A549 (cell line): ENCODE measurements at regions not wholly inside any gene's neighbourhood (a gene's known extent, or its start where the extent isn't known, plus 50 kb on each side); places are given as distances from the start of the nearest gene placed in this dataset.

Experiments used
- ATAC-seq, 2 experiments: fragments of 200-7000 bp in 1 of 2; fragments of >200 bp in 1 of 2; cut with Nextera tagmentation in 1 of 2; cut with Tn5 transposase in 1 of 2; 3 replicates each; pipeline versions ENCODE4 v1.8.0 to v1.9.1; 2018 to 2020; ENCODE audit warnings: mild to moderate bottlenecking in 1 of 2, moderate library complexity in 1 of 2
- CTCF ChIA-PET: fragments of 300-600 bp; sonication (Branson Sonifier 250); formaldehyde crosslinking; extraction: SDS; loops from one replicate; lab custom pipeline; 2021; ENCODE audit warnings: antibody characterized with exemption, inconsistent platforms; lab: Yijun Ruan, JAX
- POLR2A ChIA-PET: fragments of 350-600 bp; formaldehyde crosslinking; extraction: SDS; loops from one replicate; lab custom pipeline; 2021; ENCODE audit warnings: antibody characterized with exemption, inconsistent platforms; lab: Yijun Ruan, JAX
- DNase-seq, 2 experiments: peaks; one replicate each; pipeline versions ENCODE4 v3.0.0 to v3.0.0-alpha.2; 2011 to 2016; ENCODE audit warnings: low read depth in 1 of 2, low spot score in 1 of 2
- FAIRE-seq: peaks from 2 replicates; lab custom pipeline; 2011; peaks lifted over from hg19 to GRCh38; lab: Jason Lieb, UNC
- H3K27ac ChIP-seq, 2 experiments: fragments of >200 bp; sonication (Bioruptor Twin); formaldehyde crosslinking; 3 replicates each; pipeline ENCODE4 v1.5.1; 2016 to 2017
- H3K4me1 ChIP-seq: fragments of >200 bp; sonication (Bioruptor Twin); formaldehyde crosslinking; 3 replicates; pipeline ENCODE4 v1.6.1; 2016
- H3K4me2 ChIP-seq: fragments of >200 bp; sonication (Bioruptor Twin); formaldehyde crosslinking; 3 replicates; pipeline ENCODE4 v1.6.1; 2016
- H3K4me3 ChIP-seq: fragments of >200 bp; sonication (Bioruptor Twin); formaldehyde crosslinking; 3 replicates; pipeline ENCODE4 v1.5.1; 2016
- H3K9me3 ChIP-seq: fragments of >200 bp; sonication (Bioruptor Twin); formaldehyde crosslinking; 3 replicates; pipeline ENCODE4 v1.6.1; 2016
- ATOH8 ChIP-seq: fragments of 250-450 bp; sonication (Bioruptor Pico); IDR thresholded peaks from 2 replicates; pipeline ENCODE4 v1.5.0; 2020; ENCODE audit warnings: low read depth, mild to moderate bottlenecking, moderate library complexity
- BHLHE40 ChIP-seq: IDR thresholded peaks from 2 replicates; pipeline ENCODE4 v1.6.1; 2012; ENCODE audit warnings: low read depth, low read length, inconsistent platforms
- CBX8 ChIP-seq: fragments of 200-600 bp; sonication (generic); IDR thresholded peaks from 2 replicates; pipeline ENCODE4 v1.6.1; 2016
- CHD4 ChIP-seq: fragments of 200-600 bp; sonication (generic); IDR thresholded peaks from 2 replicates; pipeline ENCODE4 v1.6.1; 2016; ENCODE audit warnings: antibody characterized with exemption, mild to moderate bottlenecking, borderline replicate concordance
- E2F6 ChIP-seq: IDR thresholded peaks from 2 replicates; pipeline ENCODE4 v1.6.1; 2012; ENCODE audit warnings: low read depth, borderline replicate concordance
- EHMT2 ChIP-seq: fragments of 200-600 bp; sonication (generic); IDR thresholded peaks from 2 replicates; pipeline ENCODE4 v1.6.1; 2016; ENCODE audit warnings: antibody characterized with exemption, low read depth, mild to moderate bottlenecking, moderate library complexity
- ESRRA ChIP-seq: fragments of 150-350 bp; IDR thresholded peaks from 2 replicates; pipeline ENCODE4 v1.6.1; 2014; ENCODE audit warnings: mild to moderate bottlenecking, low read length, borderline replicate concordance
- FOSL2 ChIP-seq, 2 experiments: fragments of 450-650 bp in 1 of 2; fragments of >200 bp in 1 of 2; sonication (Bioruptor Twin) in 1 of 2; formaldehyde crosslinking; IDR thresholded peaks; 2 replicates each; pipeline versions ENCODE4 v1.5.0 to v1.6.1; 2016 to 2020; ENCODE audit warnings: mild to moderate bottlenecking in 1 of 2, moderate library complexity in 1 of 2
- FOXS1 ChIP-seq: fragments of 250-450 bp; sonication (Bioruptor Pico); IDR thresholded peaks from 2 replicates; pipeline ENCODE4 v1.5.0; 2020; ENCODE audit warnings: mild to moderate bottlenecking, moderate library complexity
- HEYL ChIP-seq: fragments of 250-450 bp; sonication (Bioruptor Pico); IDR thresholded peaks from 2 replicates; pipeline ENCODE4 v1.8.0; 2021; ENCODE audit warnings: mild to moderate bottlenecking, moderate library complexity
- HMGXB4 ChIP-seq: fragments of 250-450 bp; sonication (Bioruptor Pico); IDR thresholded peaks from 2 replicates; pipeline ENCODE4 v1.5.0; 2021; ENCODE audit warnings: mild to moderate bottlenecking, moderate library complexity, borderline replicate concordance
- HOXB5 ChIP-seq: fragments of 250-450 bp; sonication (Bioruptor Pico); IDR thresholded peaks from 2 replicates; pipeline ENCODE4 v1.5.0; 2020; ENCODE audit warnings: mild to moderate bottlenecking, moderate library complexity
- JUNB ChIP-seq: fragments of >200 bp; sonication (Bioruptor Twin); formaldehyde crosslinking; IDR thresholded peaks from 2 replicates; pipeline ENCODE4 v1.6.1; 2016
- MAZ ChIP-seq: fragments of 150-350 bp; IDR thresholded peaks from 2 replicates; pipeline ENCODE4 v1.6.1; 2014; ENCODE audit warnings: antibody characterized with exemption, low read depth, low read length, borderline replicate concordance
- NR3C1 ChIP-seq: fragments of >200 bp; sonication (Bioruptor Twin); formaldehyde crosslinking; IDR thresholded peaks from 3 replicates; pipeline ENCODE4 v1.6.1; 2017
- PHF8 ChIP-seq: fragments of 200-600 bp; sonication (generic); IDR thresholded peaks from 2 replicates; pipeline ENCODE4 v1.6.1; 2016; ENCODE audit warnings: low read depth, mild to moderate bottlenecking, antibody characterized with exemption, moderate library complexity, borderline replicate concordance
- RAD21 ChIP-seq, 2 experiments: fragments of >200 bp in 1 of 2; sonication (Bioruptor Twin) in 1 of 2; formaldehyde crosslinking in 1 of 2; IDR thresholded peaks in 1 of 2; conservative IDR thresholded peaks in 1 of 2; 2 replicates in 1 of 2; 3 replicates in 1 of 2; pipeline ENCODE4 v1.6.1; 2012 to 2018; ENCODE audit warnings: inconsistent platforms in 1 of 2
- RFX5 ChIP-seq: fragments of 450-650 bp; IDR thresholded peaks from 2 replicates; pipeline ENCODE4 v1.7.1; 2014; ENCODE audit warnings: antibody characterized with exemption, mild to moderate bottlenecking, moderate library complexity
- RNF2 ChIP-seq: fragments of 200-600 bp; sonication (generic); IDR thresholded peaks from 2 replicates; pipeline ENCODE4 v1.6.1; 2016; ENCODE audit warnings: low read depth, mild to moderate bottlenecking, antibody characterized with exemption, moderate library complexity, borderline replicate concordance
- TP53 ChIP-seq: fragments of 250-450 bp; sonication (Bioruptor Pico); IDR thresholded peaks from 2 replicates; pipeline ENCODE4 v1.5.0; 2021; ENCODE audit warnings: mild to moderate bottlenecking, moderate library complexity
- ZC3H11A ChIP-seq: fragments of 450-650 bp; IDR thresholded peaks from 2 replicates; pipeline ENCODE4 v1.6.1; 2014; ENCODE audit warnings: antibody characterized with exemption, mild to moderate bottlenecking
- ZFP36 ChIP-seq: fragments of 450-650 bp; IDR thresholded peaks from 2 replicates; pipeline ENCODE4 v1.6.1; 2014; ENCODE audit warnings: borderline replicate concordance; ENCODE audit not compliant: partially characterized antibody
- ZNF302 ChIP-seq: fragments of 250-450 bp; sonication (Bioruptor Pico); IDR thresholded peaks from 2 replicates; pipeline ENCODE4 v1.9.0; 2021; ENCODE audit warnings: inconsistent platforms, mild to moderate bottlenecking, moderate library complexity
- WGBS: methylation state at CpG from one replicate; pipeline ENCODE4 v1.1.6; 2017; ENCODE audit errors: missing lambda C conversion rate; 5-methylcytosine and 5-hydroxymethylcytosine counted together
- TF ChIP-seq, protein P1 (sequence below): fragments of 450-650 bp; IDR thresholded peaks from 2 replicates; pipeline ENCODE4 v1.6.1; 2014; ENCODE audit warnings: antibody characterized with exemption
- TF ChIP-seq, protein P2 (sequence below): fragments of 150-350 bp; IDR thresholded peaks from 2 replicates; pipeline ENCODE4 v1.6.1; 2014; ENCODE audit warnings: low read depth, mild to moderate bottlenecking, low read length
- TF ChIP-seq, protein P3 (sequence below): IDR thresholded peaks from 2 replicates; pipeline ENCODE4 v1.6.1; 2012
- TF ChIP-seq, protein P4 (sequence below): fragments of >200 bp; sonication (Bioruptor Twin); formaldehyde crosslinking; IDR thresholded peaks from 3 replicates; pipeline ENCODE4 v1.6.1; 2016

GRCh38 chr20:12072221-12072953 is 154.7 kb downstream of the BTBD3 start:
- no peak for DNase-seq
- H3K4me1 ChIP-seq, result no peaks in the 10 kb centered on the region
- H3K27ac ChIP-seq, result no peak overlapping the region
- H3K9me3 ChIP-seq, result no peaks in the 10 kb centered on the region
- no peak overlapping the region for H3K4me3 ChIP-seq
- FAIRE-seq, result no peak
- CTCF ChIA-PET, result no interaction called here
- no peak overlapping the region for H3K4me2 ChIP-seq
- TF ChIP-seq EHMT2, result no peak
- TF ChIP-seq RFX5, result no peak
- no peak for TF ChIP-seq HMGXB4 (CRISPR knock-in tag)
- TF ChIP-seq ZNF302, result no peak
- no peak for TF ChIP-seq ESRRA
- TF ChIP-seq BHLHE40, result no peak
- TF ChIP-seq, protein P1, sequence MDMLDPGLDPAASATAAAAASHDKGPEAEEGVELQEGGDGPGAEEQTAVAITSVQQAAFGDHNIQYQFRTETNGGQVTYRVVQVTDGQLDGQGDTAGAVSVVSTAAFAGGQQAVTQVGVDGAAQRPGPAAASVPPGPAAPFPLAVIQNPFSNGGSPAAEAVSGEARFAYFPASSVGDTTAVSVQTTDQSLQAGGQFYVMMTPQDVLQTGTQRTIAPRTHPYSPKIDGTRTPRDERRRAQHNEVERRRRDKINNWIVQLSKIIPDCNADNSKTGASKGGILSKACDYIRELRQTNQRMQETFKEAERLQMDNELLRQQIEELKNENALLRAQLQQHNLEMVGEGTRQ, result no peak
- TF ChIP-seq TP53 (CRISPR knock-in tag), result no peak
- TF ChIP-seq PHF8, result no peak
- no peak for TF ChIP-seq NR3C1
- no peak for TF ChIP-seq HEYL
- TF ChIP-seq E2F6, result no peak
- no peak for TF ChIP-seq FOXS1 (CRISPR knock-in tag)
- no peak for TF ChIP-seq HOXB5
- TF ChIP-seq RNF2, result no peak
- no peak for TF ChIP-seq RAD21 (conservative IDR thresholded peaks at IDR 0.05 in 1 of 2, IDR thresholded peaks at IDR 0.05 in 1 of 2)
- TF ChIP-seq JUNB, result no peak
- TF ChIP-seq, protein P2, sequence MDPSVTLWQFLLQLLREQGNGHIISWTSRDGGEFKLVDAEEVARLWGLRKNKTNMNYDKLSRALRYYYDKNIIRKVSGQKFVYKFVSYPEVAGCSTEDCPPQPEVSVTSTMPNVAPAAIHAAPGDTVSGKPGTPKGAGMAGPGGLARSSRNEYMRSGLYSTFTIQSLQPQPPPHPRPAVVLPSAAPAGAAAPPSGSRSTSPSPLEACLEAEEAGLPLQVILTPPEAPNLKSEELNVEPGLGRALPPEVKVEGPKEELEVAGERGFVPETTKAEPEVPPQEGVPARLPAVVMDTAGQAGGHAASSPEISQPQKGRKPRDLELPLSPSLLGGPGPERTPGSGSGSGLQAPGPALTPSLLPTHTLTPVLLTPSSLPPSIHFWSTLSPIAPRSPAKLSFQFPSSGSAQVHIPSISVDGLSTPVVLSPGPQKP, result no peak
- no peak for TF ChIP-seq FOSL2 (IDR thresholded peaks at IDR 0.05)
- TF ChIP-seq FOSL2 (CRISPR knock-in tag; IDR thresholded peaks at IDR 0.05), result no peak
- TF ChIP-seq, all 56 proteins: peak for 0
- POLR2A ChIA-PET, result no interaction called here
- no peak for ATAC-seq
- WGBS, result 2% methylated on average over 8 of the region's 8 CpGs

DNA sequence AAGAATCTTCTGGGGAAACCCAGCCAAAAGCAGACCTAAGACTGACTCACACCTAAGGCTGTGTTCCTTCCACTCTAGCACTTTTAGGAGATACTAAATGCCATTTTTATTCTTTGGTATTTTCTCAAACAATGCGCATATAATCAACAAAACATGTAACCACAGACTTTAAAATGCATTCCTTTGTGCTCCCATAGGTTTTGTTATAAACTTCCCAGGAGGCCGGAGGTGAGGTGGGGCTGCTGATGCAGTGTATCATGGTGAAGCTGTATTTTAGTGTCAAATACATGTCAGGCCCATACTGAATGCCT is 155.2 kb downstream of the BTBD3 start:
- 47% methylated on average over 2 of the region's 2 CpGs for WGBS
- no peak for FAIRE-seq
- Histone ChIP-seq H3K4me1 (no peaks in the 10 kb centered on the region), H3K4me2 (no peak overlapping the region), H3K4me3 (no peak overlapping the region), H3K27ac (no peak overlapping the region), H3K9me3 (no peaks in the 10 kb centered on the region)
- POLR2A ChIA-PET, result no interaction called here
- no peak for TF ChIP-seq PHF8
- no peak for TF ChIP-seq TP53 (CRISPR knock-in tag)
- TF ChIP-seq, protein P3, sequence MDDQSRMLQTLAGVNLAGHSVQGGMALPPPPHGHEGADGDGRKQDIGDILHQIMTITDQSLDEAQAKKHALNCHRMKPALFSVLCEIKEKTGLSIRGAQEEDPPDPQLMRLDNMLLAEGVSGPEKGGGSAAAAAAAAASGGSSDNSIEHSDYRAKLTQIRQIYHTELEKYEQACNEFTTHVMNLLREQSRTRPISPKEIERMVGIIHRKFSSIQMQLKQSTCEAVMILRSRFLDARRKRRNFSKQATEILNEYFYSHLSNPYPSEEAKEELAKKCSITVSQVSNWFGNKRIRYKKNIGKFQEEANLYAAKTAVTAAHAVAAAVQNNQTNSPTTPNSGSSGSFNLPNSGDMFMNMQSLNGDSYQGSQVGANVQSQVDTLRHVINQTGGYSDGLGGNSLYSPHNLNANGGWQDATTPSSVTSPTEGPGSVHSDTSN, result no peak
- no peak for TF ChIP-seq MAZ
- no peak for TF ChIP-seq CHD4
- TF ChIP-seq FOXS1 (CRISPR knock-in tag), result no peak
- TF ChIP-seq ATOH8 (CRISPR knock-in tag), result no peak
- no peak for TF ChIP-seq NR3C1
- no peak for TF ChIP-seq ZC3H11A
- TF ChIP-seq, protein P4, sequence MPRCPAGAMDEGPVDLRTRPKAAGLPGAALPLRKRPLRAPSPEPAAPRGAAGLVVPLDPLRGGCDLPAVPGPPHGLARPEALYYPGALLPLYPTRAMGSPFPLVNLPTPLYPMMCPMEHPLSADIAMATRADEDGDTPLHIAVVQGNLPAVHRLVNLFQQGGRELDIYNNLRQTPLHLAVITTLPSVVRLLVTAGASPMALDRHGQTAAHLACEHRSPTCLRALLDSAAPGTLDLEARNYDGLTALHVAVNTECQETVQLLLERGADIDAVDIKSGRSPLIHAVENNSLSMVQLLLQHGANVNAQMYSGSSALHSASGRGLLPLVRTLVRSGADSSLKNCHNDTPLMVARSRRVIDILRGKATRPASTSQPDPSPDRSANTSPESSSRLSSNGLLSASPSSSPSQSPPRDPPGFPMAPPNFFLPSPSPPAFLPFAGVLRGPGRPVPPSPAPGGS, result no peak
- no peak for TF ChIP-seq ZFP36
- no peak for TF ChIP-seq CBX8
- CTCF ChIA-PET, result no interaction called here
- DNase-seq, result no peak
- ATAC-seq, result no peak
